ENCODE measurements at regions not wholly inside any gene's neighbourhood (a gene's known extent, or its start where the extent isn't known, plus 50 kb on each side); places are given as distances from the start of the nearest gene placed in this dataset.

GRCh38 chr1:63262459-63262770 lies 60.0 kb upstream of the FOXD3 start:
- TF ChIP-seq CTCF (IDR thresholded peaks at IDR 0.05; ENCODE audit: low read depth, low read length) (no peak), EZH2phosphoT487 (IDR thresholded peaks at IDR 0.05; ENCODE audit: low read depth) (no peak)
